HG03342 (cell line): ENCODE measurements at regions not wholly inside any gene's neighbourhood (a gene's known extent, or its start where the extent isn't known, plus 50 kb on each side); places are given as distances from the start of the nearest gene placed in this dataset.

ENCODE experiments used
- ATAC-seq: cut with Tn5 transposase; IDR thresholded peaks from one replicate; pipeline ENCODE4 v1.9.1; 2021; ENCODE audit warnings: mild to moderate bottlenecking, moderate library complexity; ENCODE audit not compliant: unreplicated experiment

- no peak for ATAC-seq
Observed at GRCh38 chr13:107361666-107362065, 793.7 kb upstream of the ARGLU1 start.

DNA sequence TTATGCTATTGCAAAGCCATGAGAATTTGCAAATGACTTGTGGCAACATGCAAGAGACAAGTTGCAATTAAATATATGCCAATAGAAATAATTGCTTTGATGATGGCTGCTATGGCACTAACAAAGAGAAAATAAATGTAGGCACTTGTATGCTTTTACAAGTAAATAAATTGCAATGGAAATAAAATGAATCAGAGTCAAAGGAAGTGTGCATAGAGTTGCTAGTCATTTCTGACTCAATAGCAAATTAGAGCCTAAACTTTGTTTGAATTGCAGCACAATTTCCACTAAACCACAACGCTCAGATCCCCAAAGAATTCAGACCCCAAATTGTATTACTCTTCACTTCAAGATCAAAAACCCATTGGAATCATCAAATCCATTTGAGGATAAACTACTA is 792.1 kb upstream of the ARGLU1 start:
- no peak for ATAC-seq

DNA sequence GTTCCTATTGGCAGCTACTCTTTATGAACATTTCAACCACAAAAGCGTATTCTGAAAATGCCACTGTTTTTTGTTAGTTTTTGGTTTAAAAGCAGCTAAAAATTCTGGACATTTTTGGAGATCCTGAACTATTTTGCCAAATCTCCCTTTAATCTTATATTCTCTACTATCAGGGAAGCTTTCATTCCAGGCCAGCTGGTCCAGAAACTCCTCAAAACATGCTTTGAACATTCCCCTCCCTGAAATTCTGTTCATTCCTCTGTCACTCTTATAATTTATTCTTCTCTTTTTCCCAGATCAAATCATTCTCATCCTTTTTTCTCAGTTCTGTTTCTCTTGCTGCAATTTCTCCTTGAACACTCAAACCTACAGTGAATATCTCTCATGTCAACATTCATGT is 790.9 kb upstream of the ARGLU1 start:
- no peak for ATAC-seq

- ATAC-seq = no peak
Observed at GRCh38 chr13:107351305-107351704, 783.4 kb upstream of the ARGLU1 start.

DNA sequence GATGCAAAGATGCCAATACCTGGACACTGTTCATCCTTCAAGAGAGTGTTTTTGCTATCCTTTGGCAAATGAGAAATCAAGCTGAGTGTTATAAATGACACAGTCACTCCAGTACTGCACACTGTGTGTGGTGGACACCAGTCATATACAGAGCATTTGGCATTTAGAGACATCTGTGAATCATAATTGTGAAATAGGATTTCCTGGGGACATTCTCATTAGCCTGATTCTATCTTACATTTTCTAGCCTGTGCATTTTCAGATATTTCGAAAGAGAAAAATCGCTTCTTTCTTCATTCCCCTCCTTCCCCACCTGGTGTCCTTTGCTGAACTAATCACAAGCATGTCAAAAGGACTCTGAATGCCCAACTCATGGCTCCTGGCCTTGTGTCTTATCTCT is 781.0 kb upstream of the ARGLU1 start:
- no peak for ATAC-seq

- no peak for ATAC-seq
Observed at GRCh38 chr13:107348471-107348870, 780.5 kb upstream of the ARGLU1 start.

GRCh38 chr13:107347641-107348369 is 779.9 kb upstream of the ARGLU1 start:
- ATAC-seq = no peak

DNA sequence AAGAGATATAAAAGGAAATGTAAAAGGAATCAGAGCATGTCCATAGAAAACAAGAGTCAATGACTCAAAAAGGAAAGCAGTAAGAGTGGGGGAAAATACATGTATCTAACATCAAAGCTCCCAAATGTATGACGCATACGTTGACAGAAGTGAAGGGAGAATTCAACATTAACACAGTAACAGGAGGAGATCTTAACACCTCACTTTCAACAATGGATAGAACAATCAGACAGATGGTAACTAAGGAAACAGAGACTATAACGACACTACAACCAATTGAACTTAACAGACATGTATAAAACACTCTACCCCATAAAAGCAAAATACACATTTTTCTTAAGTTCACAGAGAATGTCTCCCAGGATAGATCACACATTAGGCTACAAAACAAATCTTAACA is 774.8 kb upstream of the ARGLU1 start:
- ATAC-seq = no peak

- ATAC-seq = no peak
Observed at GRCh38 chr13:107339209-107339608, 771.3 kb upstream of the ARGLU1 start.

GRCh38 chr13:107332188-107332587 is 764.3 kb upstream of the ARGLU1 start:
- no peak for ATAC-seq

GRCh38 chr13:107331359-107331758 is 763.4 kb upstream of the ARGLU1 start:
- ATAC-seq = no peak

- no peak for ATAC-seq
Observed at GRCh38 chr13:107330484-107330883, 762.5 kb upstream of the ARGLU1 start.

DNA sequence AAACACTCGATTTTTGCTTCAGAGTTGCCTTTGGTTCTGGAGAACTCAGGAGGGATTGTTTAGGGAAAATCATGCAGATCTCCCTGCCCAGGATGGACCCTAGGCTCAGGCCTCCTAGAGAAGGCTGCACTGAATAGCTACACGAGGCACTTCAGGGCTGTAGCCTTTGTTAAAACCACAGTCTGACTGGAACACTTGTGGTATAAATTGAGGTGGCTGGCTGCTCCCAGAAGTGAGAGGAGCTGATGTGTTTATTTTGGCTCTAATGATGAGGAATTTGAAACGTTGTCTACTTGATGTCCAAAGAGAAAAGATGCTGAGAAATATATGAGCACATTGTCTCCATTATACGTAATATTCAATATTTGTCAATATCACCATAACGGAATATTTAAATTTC is 762.1 kb upstream of the ARGLU1 start:
- ATAC-seq = no peak

- no peak for ATAC-seq
Observed at GRCh38 chr13:107324416-107325204, 756.7 kb upstream of the ARGLU1 start.

GRCh38 chr13:107322228-107322627 is 754.3 kb upstream of the ARGLU1 start:
- ATAC-seq = no peak

GRCh38 chr13:107305178-107305577 is 737.2 kb upstream of the ARGLU1 start:
- ATAC-seq = no peak

DNA sequence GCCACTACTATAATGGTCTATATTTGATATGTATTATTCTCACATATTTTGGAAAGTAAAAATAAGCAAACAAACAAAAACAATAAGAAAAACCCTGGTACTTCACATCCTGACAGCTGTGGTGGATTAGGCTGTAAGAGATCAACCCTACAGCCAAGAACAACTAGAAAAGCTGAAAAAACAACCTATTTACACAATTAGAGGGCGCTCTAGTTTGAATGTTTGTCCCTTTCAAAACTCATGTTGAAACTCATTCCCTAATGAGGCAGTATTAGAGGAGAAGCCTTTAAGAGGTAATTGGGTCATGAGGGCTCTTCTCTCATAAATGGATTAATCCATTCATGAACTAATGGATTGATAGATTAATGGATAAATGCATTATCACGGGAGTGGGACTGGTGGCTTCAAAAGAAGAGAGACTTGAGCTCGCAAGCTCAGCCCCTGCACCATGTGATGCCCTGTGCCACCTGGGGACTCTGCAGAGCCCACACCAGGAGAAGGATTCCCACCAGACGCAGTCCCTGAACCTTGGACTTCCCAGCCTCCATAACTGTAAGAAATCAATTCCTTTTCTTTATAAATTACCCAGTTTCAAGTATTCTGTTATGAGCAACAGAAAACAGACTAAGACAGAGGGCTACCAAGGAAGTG is 733.9 kb upstream of the ARGLU1 start:
- ATAC-seq = no peak

GRCh38 chr13:107299717-107300116 is 731.8 kb upstream of the ARGLU1 start:
- ATAC-seq = no peak

- no peak for ATAC-seq
Observed at GRCh38 chr13:107296804-107297203, 728.9 kb upstream of the ARGLU1 start.

DNA sequence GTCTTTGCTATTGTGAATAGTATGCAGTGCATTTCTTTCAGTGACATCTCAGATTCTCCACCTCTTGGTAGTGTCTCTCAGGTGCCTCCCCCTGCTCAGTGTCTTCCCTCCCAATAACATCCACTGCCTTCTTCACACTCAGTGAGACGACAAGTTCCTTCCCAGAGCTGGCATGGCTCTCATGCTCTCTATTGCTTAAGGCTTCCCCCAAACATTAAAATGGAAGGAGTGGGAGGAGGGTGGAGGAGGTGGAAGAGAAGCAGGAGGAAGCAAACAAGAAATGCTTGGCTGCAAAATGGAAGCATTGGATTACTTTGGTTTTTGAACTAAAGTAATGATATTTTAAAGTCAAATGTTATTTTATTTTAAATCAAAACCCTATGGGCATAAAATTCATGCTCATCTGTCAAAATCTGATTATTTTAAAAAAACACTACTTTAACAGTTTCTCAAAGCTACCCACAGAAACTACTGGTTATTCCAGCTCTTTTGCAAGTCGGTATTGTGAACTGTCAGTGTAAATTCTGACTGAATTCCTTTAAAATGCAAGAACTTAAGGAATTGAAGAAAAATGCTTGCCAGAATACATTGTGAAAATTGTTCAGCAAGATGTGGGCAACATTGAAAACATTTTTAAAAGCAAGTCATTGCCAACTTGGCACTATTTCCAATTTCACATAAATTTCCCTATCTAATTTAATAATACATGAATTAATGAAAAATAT is 727.6 kb upstream of the ARGLU1 start:
- no peak for ATAC-seq

DNA sequence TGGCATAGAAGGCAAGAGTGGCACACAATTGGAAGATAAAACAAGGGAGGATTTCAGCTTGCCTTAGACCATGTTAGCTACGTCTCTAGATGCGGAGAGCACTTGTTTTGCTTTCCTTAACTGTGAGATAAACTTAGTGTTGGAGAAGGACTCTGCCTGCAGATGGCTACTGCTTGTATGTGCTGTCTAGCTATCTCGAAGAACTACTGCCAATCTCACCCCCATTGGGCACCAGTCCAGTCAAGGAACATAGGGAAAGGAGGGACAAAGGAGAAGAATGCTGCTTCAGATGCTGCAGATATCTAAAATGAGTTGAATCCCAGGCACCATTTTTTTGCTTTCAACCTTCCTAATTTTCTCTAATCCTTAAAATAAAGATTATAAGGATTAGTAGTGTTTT is 726.0 kb upstream of the ARGLU1 start:
- ATAC-seq = no peak
